Ovary (tissue), 3 donors: ENCODE measurements at regions not wholly inside any gene's neighbourhood (a gene's known extent, or its start where the extent isn't known, plus 50 kb on each side); places are given as distances from the start of the nearest gene placed in this dataset.

Experiments used
- EP300 ChIP-seq: sonication (generic); formaldehyde crosslinking; IDR thresholded peaks from one replicate; pipeline ENCODE4 v1.6.1; 2017; ENCODE audit warnings: antibody characterized with exemption
- POLR2A ChIP-seq: fragments of 450-650 bp; IDR thresholded peaks from one replicate; pipeline ENCODE4 v1.6.1; 2017; ENCODE audit warnings: antibody characterized with exemption, mild to moderate bottlenecking, moderate library complexity
- TF ChIP-seq, protein P1 (sequence below), 3 donors: fragments of 450-650 bp in 2 of 3; fragments of 200-600 bp in 1 of 3; IDR thresholded peaks; one replicate each; pipeline versions ENCODE4 v1.5.1 to v1.8.0; 2016 to 2022; ENCODE audit warnings: antibody characterized with exemption in 3 of 3, mild to moderate bottlenecking in 1 of 3
- donor health status: DM: no; HTN: no; CAD: no.

GRCh38 chr5:155504606-155505005 is 491.1 kb downstream of the KIF4B start:
- TF ChIP-seq, protein P1, sequence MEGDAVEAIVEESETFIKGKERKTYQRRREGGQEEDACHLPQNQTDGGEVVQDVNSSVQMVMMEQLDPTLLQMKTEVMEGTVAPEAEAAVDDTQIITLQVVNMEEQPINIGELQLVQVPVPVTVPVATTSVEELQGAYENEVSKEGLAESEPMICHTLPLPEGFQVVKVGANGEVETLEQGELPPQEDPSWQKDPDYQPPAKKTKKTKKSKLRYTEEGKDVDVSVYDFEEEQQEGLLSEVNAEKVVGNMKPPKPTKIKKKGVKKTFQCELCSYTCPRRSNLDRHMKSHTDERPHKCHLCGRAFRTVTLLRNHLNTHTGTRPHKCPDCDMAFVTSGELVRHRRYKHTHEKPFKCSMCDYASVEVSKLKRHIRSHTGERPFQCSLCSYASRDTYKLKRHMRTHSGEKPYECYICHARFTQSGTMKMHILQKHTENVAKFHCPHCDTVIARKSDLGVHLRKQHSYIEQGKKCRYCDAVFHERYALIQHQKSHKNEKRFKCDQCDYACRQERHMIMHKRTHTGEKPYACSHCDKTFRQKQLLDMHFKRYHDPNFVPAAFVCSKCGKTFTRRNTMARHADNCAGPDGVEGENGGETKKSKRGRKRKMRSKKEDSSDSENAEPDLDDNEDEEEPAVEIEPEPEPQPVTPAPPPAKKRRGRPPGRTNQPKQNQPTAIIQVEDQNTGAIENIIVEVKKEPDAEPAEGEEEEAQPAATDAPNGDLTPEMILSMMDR (IDR thresholded peaks at IDR 0.05) = no peak
- TF ChIP-seq POLR2A (no peak), EP300 (no peak)
